Osteocyte (in vitro differentiated cells): ENCODE measurements at regions not wholly inside any gene's neighbourhood (a gene's known extent, or its start where the extent isn't known, plus 50 kb on each side); places are given as distances from the start of the nearest gene placed in this dataset.

Experiments
- DNase-seq: peaks from one replicate; pipeline ENCODE4 v3.0.0; 2021; ENCODE audit warnings: mixed read lengths; ENCODE audit not compliant: unreplicated experiment; ENCODE audit errors: extremely low spot score
- H3K27ac Mint-ChIP-seq: one replicate; pipeline ENCODE4 v1.8.0; 2021; ENCODE audit warnings: mild to moderate bottlenecking, mixed read lengths; ENCODE audit not compliant: unreplicated experiment
- H3K27me3 Mint-ChIP-seq: one replicate; pipeline ENCODE4 v1.8.0; 2021; ENCODE audit warnings: mixed read lengths; ENCODE audit not compliant: unreplicated experiment
- H3K36me3 Mint-ChIP-seq: one replicate; pipeline ENCODE4 v1.8.0; 2021; ENCODE audit warnings: mixed read lengths; ENCODE audit not compliant: unreplicated experiment
- H3K4me1 Mint-ChIP-seq: one replicate; pipeline ENCODE4 v1.8.0; 2021; ENCODE audit warnings: mixed read lengths; ENCODE audit not compliant: unreplicated experiment
- H3K4me3 Mint-ChIP-seq: one replicate; pipeline ENCODE4 v1.8.0; 2021; ENCODE audit warnings: mild to moderate bottlenecking, moderate library complexity, mixed read lengths; ENCODE audit not compliant: unreplicated experiment
- H3K9me3 Mint-ChIP-seq: one replicate; pipeline ENCODE4 v1.8.0; 2021; ENCODE audit warnings: mixed read lengths; ENCODE audit not compliant: unreplicated experiment
- CTCF ChIP-seq: fragments of 200-600 bp; sonication (generic); IDR thresholded peaks from 2 replicates; pipeline ENCODE4 v1.5.0; 2021; ENCODE audit warnings: antibody characterized with exemption, mild to moderate bottlenecking, moderate library complexity

DNA sequence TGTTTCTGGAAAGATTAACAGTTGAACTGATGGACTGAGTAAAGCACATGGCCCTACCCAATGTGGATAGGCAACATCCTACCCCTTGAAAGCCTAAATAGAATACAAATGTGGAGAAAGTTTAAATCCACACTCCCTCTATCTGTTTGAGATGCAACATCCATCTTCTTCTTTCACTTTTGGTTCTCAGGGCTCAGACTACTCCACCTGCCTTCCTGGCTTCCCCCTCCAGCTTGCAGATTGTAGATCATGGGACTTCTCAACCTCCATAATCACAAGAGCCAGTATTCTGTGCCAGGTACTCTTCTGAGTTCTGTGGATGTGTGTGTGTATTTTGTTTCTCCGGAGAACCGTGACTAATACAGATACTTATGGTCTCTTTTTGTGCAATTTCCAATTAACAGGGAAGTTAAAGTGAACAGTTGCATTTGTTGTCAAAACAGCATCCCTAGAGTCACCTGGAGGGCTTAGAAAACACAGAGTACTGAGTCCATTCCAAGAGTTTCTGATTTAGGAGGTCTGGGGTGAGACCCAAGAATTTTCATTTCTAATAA lies 590.3 kb upstream of the MIR17HG start:
- H3K4me3 Mint-ChIP-seq = no peak overlapping the region
- H3K36me3 Mint-ChIP-seq = no peaks in the 10 kb centered on the region
- no peak for DNase-seq
- H3K4me1 Mint-ChIP-seq = no peaks in the 10 kb centered on the region
- no peaks in the 10 kb centered on the region for H3K27me3 Mint-ChIP-seq
- H3K27ac Mint-ChIP-seq = no peak overlapping the region
- no peak for TF ChIP-seq CTCF
- no peaks in the 10 kb centered on the region for H3K9me3 Mint-ChIP-seq

DNA sequence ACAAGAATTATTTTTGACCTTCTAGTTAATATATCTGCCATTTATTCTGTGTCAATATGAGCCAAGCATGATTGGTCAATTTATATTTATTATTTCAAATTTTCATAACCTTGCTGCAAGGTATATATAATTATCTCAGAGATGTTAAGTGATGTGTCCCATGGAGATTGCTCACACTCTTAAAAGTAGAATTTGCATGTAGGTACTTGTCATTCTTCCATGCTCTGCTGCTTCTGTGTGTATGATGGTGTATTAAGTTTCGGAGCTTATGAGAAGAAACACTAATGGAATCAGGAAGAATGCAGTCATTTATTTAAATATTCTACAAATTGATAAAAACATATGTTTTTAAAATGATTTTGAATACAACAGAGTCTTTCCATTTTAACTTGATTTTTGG lies 586.8 kb upstream of the MIR17HG start:
- Mint-ChIP-seq H3K27ac (no peak overlapping the region), H3K4me3 (no peak overlapping the region), H3K9me3 (no peaks in the 10 kb centered on the region), H3K36me3 (no peaks in the 10 kb centered on the region), H3K27me3 (no peaks in the 10 kb centered on the region), H3K4me1 (peaks cover 3% of the 10 kb centered on the region)
- no peak for TF ChIP-seq CTCF
- no peak for DNase-seq

- Mint-ChIP-seq H3K4me1 (peaks cover 3% of the 10 kb centered on the region), H3K9me3 (no peaks in the 10 kb centered on the region), H3K4me3 (no peak overlapping the region), H3K27me3 (no peaks in the 10 kb centered on the region), H3K36me3 (no peaks in the 10 kb centered on the region), H3K27ac (no peak overlapping the region)
- DNase-seq = no peak
- no peak for TF ChIP-seq CTCF
Measured at GRCh38 chr13:90763476-90764150, 583.9 kb upstream of the MIR17HG start.

DNA sequence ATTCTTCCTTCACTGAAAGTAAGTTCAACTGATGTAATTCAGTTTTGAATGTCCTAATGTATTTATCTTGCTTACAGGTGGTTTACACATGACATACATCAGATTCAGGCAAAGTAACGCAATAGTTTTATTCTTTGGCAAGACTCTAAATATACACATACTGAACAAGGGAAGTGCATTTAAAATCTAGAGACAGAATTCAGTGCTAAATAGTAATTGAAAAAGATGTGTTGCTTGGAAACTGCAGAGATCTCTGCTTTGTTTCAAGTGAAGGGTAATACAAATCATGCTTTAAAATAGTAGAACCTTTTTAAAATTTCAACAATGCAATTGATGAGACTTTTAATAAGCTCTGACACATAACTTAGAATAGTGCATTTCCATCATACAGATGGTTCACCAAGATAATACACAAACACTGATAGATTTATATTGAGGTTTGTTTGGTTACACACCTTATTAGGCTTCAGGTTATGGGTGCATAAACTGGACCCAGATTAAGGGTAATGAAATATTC lies 581.0 kb upstream of the MIR17HG start:
- Mint-ChIP-seq H3K27me3 (no peaks in the 10 kb centered on the region), H3K9me3 (no peaks in the 10 kb centered on the region), H3K4me1 (peaks cover 3% of the 10 kb centered on the region), H3K27ac (no peak overlapping the region), H3K36me3 (no peaks in the 10 kb centered on the region), H3K4me3 (no peak overlapping the region)
- DNase-seq = no peak
- no peak for TF ChIP-seq CTCF

- Mint-ChIP-seq H3K36me3 (no peaks in the 10 kb centered on the region), H3K27me3 (no peaks in the 10 kb centered on the region), H3K27ac (no peak overlapping the region), H3K4me3 (no peak overlapping the region), H3K9me3 (no peaks in the 10 kb centered on the region), H3K4me1 (peaks cover 3% of the 10 kb centered on the region)
- no peak for DNase-seq
- TF ChIP-seq CTCF = no peak
Measured at GRCh38 chr13:90768116-90768515, 579.4 kb upstream of the MIR17HG start.
